ENCODE measurements at regions not wholly inside any gene's neighbourhood (a gene's known extent, or its start where the extent isn't known, plus 50 kb on each side); places are given as distances from the start of the nearest gene placed in this dataset.

DNA sequence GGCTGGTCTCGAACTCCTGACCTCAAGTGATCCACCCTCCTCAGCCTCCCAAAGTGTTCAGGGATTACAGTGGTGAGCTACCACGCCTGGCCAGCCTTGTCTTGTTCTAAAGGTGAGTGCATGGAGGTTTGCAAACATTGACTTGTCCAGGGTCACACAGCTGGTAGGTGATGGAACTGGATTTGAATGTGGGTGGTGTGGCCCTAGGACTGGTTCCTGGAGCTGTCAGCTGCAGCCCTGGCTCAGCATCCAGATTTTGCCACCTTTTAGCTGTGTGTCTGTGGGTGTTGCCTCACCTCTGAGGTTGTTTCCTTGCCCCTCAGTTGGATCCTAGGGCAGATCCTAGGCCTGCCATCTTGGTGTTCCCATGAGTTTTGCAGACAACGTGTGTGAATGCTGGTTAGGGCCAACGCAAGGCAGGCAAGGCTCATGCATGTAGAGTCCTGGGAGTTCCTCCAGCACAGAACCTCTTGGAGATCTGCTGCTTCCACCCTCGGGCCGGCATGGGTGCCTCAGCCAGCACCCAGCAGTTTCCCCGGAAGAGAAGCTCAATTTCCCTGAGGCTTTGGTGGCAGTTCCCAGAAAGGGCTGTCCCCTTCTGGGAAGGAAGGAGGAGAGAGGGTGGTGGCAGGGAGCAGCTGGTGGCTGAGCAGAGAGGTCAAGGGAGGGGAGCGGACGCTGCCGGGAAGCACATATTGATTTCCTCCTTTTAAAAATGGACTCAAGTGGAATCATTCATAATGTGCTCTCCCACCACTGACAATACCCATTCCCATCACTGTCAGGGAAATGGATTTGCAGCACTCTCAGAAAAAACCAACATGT, 127.6 kb upstream of the HS6ST1 start:
- TF ChIP-seq, protein P1, sequence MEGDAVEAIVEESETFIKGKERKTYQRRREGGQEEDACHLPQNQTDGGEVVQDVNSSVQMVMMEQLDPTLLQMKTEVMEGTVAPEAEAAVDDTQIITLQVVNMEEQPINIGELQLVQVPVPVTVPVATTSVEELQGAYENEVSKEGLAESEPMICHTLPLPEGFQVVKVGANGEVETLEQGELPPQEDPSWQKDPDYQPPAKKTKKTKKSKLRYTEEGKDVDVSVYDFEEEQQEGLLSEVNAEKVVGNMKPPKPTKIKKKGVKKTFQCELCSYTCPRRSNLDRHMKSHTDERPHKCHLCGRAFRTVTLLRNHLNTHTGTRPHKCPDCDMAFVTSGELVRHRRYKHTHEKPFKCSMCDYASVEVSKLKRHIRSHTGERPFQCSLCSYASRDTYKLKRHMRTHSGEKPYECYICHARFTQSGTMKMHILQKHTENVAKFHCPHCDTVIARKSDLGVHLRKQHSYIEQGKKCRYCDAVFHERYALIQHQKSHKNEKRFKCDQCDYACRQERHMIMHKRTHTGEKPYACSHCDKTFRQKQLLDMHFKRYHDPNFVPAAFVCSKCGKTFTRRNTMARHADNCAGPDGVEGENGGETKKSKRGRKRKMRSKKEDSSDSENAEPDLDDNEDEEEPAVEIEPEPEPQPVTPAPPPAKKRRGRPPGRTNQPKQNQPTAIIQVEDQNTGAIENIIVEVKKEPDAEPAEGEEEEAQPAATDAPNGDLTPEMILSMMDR (IDR thresholded peaks at IDR 0.05), result no peak
- TF ChIP-seq ZNF138 (CRISPR knock-in tag; conservative IDR thresholded peaks at IDR 0.05) (no peak), GABPB1 (CRISPR knock-in tag; IDR thresholded peaks at IDR 0.05) (no peak), SMAD4 (CRISPR knock-in tag; IDR thresholded peaks at IDR 0.05) (no peak), MXD4 (CRISPR knock-in tag; IDR thresholded peaks at IDR 0.05; ENCODE audit: borderline replicate concordance) (no peak), JUN (CRISPR knock-in tag; IDR thresholded peaks at IDR 0.05) (no peak), CREB1 (CRISPR knock-in tag; IDR thresholded peaks at IDR 0.05) (no peak), TP53 (CRISPR knock-in tag; IDR thresholded peaks at IDR 0.05) (no peak)
- TF ChIP-seq, protein P2, sequence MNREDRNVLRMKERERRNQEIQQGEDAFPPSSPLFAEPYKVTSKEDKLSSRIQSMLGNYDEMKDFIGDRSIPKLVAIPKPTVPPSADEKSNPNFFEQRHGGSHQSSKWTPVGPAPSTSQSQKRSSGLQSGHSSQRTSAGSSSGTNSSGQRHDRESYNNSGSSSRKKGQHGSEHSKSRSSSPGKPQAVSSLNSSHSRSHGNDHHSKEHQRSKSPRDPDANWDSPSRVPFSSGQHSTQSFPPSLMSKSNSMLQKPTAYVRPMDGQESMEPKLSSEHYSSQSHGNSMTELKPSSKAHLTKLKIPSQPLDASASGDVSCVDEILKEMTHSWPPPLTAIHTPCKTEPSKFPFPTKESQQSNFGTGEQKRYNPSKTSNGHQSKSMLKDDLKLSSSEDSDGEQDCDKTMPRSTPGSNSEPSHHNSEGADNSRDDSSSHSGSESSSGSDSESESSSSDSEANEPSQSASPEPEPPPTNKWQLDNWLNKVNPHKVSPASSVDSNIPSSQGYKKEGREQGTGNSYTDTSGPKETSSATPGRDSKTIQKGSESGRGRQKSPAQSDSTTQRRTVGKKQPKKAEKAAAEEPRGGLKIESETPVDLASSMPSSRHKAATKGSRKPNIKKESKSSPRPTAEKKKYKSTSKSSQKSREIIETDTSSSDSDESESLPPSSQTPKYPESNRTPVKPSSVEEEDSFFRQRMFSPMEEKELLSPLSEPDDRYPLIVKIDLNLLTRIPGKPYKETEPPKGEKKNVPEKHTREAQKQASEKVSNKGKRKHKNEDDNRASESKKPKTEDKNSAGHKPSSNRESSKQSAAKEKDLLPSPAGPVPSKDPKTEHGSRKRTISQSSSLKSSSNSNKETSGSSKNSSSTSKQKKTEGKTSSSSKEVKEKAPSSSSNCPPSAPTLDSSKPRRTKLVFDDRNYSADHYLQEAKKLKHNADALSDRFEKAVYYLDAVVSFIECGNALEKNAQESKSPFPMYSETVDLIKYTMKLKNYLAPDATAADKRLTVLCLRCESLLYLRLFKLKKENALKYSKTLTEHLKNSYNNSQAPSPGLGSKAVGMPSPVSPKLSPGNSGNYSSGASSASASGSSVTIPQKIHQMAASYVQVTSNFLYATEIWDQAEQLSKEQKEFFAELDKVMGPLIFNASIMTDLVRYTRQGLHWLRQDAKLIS (CRISPR knock-in tag; IDR thresholded peaks at IDR 0.05; ENCODE audit: borderline replicate concordance), result no peak
- TF ChIP-seq, protein P3, sequence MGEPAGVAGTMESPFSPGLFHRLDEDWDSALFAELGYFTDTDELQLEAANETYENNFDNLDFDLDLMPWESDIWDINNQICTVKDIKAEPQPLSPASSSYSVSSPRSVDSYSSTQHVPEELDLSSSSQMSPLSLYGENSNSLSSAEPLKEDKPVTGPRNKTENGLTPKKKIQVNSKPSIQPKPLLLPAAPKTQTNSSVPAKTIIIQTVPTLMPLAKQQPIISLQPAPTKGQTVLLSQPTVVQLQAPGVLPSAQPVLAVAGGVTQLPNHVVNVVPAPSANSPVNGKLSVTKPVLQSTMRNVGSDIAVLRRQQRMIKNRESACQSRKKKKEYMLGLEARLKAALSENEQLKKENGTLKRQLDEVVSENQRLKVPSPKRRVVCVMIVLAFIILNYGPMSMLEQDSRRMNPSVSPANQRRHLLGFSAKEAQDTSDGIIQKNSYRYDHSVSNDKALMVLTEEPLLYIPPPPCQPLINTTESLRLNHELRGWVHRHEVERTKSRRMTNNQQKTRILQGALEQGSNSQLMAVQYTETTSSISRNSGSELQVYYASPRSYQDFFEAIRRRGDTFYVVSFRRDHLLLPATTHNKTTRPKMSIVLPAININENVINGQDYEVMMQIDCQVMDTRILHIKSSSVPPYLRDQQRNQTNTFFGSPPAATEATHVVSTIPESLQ (CRISPR knock-in tag; IDR thresholded peaks at IDR 0.05), result no peak
